ENCODE measurements at regions not wholly inside any gene's neighbourhood (a gene's known extent, or its start where the extent isn't known, plus 50 kb on each side); places are given as distances from the start of the nearest gene placed in this dataset.

DNA sequence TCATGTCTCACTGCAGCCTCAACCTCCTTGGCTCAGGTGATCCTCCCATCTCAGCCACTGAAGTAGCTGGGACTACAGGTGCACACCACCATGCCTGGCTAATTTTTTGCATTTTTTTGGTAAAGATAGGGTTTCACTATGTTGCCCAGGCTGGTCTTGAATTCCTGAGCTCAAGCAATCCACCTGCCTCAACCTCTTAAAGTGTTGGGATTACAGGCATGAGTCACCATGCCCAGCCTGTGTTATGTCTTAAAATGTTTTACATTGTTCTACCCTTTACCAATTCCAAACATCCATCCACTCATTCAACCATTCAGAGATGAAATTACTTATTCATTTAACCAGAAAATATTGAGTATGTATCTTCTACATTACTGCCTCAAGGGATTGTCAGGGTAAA is 111.6 kb upstream of the BTG1 start:
- TF ChIP-seq, protein P1, sequence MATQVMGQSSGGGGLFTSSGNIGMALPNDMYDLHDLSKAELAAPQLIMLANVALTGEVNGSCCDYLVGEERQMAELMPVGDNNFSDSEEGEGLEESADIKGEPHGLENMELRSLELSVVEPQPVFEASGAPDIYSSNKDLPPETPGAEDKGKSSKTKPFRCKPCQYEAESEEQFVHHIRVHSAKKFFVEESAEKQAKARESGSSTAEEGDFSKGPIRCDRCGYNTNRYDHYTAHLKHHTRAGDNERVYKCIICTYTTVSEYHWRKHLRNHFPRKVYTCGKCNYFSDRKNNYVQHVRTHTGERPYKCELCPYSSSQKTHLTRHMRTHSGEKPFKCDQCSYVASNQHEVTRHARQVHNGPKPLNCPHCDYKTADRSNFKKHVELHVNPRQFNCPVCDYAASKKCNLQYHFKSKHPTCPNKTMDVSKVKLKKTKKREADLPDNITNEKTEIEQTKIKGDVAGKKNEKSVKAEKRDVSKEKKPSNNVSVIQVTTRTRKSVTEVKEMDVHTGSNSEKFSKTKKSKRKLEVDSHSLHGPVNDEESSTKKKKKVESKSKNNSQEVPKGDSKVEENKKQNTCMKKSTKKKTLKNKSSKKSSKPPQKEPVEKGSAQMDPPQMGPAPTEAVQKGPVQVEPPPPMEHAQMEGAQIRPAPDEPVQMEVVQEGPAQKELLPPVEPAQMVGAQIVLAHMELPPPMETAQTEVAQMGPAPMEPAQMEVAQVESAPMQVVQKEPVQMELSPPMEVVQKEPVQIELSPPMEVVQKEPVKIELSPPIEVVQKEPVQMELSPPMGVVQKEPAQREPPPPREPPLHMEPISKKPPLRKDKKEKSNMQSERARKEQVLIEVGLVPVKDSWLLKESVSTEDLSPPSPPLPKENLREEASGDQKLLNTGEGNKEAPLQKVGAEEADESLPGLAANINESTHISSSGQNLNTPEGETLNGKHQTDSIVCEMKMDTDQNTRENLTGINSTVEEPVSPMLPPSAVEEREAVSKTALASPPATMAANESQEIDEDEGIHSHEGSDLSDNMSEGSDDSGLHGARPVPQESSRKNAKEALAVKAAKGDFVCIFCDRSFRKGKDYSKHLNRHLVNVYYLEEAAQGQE (IDR thresholded peaks at IDR 0.05; ENCODE audit: low read depth, low read length) = no peak
- TF ChIP-seq, protein P2, sequence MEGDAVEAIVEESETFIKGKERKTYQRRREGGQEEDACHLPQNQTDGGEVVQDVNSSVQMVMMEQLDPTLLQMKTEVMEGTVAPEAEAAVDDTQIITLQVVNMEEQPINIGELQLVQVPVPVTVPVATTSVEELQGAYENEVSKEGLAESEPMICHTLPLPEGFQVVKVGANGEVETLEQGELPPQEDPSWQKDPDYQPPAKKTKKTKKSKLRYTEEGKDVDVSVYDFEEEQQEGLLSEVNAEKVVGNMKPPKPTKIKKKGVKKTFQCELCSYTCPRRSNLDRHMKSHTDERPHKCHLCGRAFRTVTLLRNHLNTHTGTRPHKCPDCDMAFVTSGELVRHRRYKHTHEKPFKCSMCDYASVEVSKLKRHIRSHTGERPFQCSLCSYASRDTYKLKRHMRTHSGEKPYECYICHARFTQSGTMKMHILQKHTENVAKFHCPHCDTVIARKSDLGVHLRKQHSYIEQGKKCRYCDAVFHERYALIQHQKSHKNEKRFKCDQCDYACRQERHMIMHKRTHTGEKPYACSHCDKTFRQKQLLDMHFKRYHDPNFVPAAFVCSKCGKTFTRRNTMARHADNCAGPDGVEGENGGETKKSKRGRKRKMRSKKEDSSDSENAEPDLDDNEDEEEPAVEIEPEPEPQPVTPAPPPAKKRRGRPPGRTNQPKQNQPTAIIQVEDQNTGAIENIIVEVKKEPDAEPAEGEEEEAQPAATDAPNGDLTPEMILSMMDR (IDR thresholded peaks at IDR 0.05) = no peak
- TF ChIP-seq POLR2AphosphoS5 (IDR thresholded peaks at IDR 0.05; ENCODE audit: low read depth, low read length) (no peak), YY1 (IDR thresholded peaks at IDR 0.05; ENCODE audit: low read depth) (no peak), RAD21 (IDR thresholded peaks at IDR 0.05; ENCODE audit: low read length) (no peak), SMC3 (IDR thresholded peaks at IDR 0.05; ENCODE audit: low read depth, low read length) (no peak), EP300 (IDR thresholded peaks at IDR 0.05; ENCODE audit: borderline replicate concordance in 1 of 2, low read depth in 1 of 2, low read length in 1 of 2) (no peak), EZH2phosphoT487 (IDR thresholded peaks at IDR 0.05; ENCODE audit: borderline replicate concordance, low read depth) (no peak), RFX5 (IDR thresholded peaks at IDR 0.05; ENCODE audit: low read length) (no peak), ELF1 (IDR thresholded peaks at IDR 0.05) (no peak), CHD2 (IDR thresholded peaks at IDR 0.05; ENCODE audit: low read length, partially characterized antibody) (no peak)
- TF ChIP-seq, protein P3, sequence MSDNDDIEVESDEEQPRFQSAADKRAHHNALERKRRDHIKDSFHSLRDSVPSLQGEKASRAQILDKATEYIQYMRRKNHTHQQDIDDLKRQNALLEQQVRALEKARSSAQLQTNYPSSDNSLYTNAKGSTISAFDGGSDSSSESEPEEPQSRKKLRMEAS (IDR thresholded peaks at IDR 0.05; ENCODE audit: low read depth) = no peak
